Gastroesophageal sphincter (tissue), 4 donors: ENCODE measurements at regions not wholly inside any gene's neighbourhood (a gene's known extent, or its start where the extent isn't known, plus 50 kb on each side); places are given as distances from the start of the nearest gene placed in this dataset.

Experiments
- ATAC-seq: fragments of 150-250 bp; one replicate; pipeline ENCODE4 v1.9.1; 2016; ENCODE audit warnings: mild to moderate bottlenecking, moderate library complexity
- H3K27ac ChIP-seq, 4 donors: fragments of 200-600 bp; sonication (generic) in 3 of 4; 1 replicate in 3 of 4; 2 replicates in 1 of 4; pipeline ENCODE4 v1.5.1; 2016 to 2019
- H3K27me3 ChIP-seq: fragments of 200-600 bp; sonication (generic); one replicate; pipeline ENCODE4 v1.5.1; 2019
- H3K36me3 ChIP-seq, 2 donors: fragments of 200-600 bp; sonication (generic); one replicate each; pipeline ENCODE4 v1.5.1; 2019; ENCODE audit warnings: control low read depth in 1 of 2
- H3K4me1 ChIP-seq, 3 donors: fragments of 200-600 bp; sonication (generic); 1 replicate in 2 of 3; 2 replicates in 1 of 3; pipeline ENCODE4 v1.5.1; 2016 to 2019; ENCODE audit warnings: control low read depth in 2 of 3
- H3K4me3 ChIP-seq, 2 donors: fragments of 200-600 bp; sonication (generic); one replicate each; pipeline ENCODE4 v1.5.1; 2019; ENCODE audit warnings: mild to moderate bottlenecking in 1 of 2, moderate library complexity in 1 of 2
- H3K9me3 ChIP-seq, 3 donors: fragments of 200-600 bp; sonication (generic); one replicate each; pipeline ENCODE4 v1.5.1; 2017 to 2019; ENCODE audit warnings: control low read depth in 2 of 3
- CTCF ChIP-seq, 4 experiments: fragments of 200-600 bp in 2 of 4; fragments of 450-650 bp in 2 of 4; sonication (generic) in 1 of 4; IDR thresholded peaks; one replicate each; pipeline ENCODE4 v1.5.1; 2017 to 2019; ENCODE audit warnings: antibody characterized with exemption in 4 of 4, mild to moderate bottlenecking in 2 of 4, moderate library complexity in 2 of 4
- EP300 ChIP-seq: sonication (generic); formaldehyde crosslinking; IDR thresholded peaks from one replicate; pipeline ENCODE4 v1.6.1; 2017; ENCODE audit warnings: antibody characterized with exemption, mild to moderate bottlenecking
- POLR2A ChIP-seq, 2 donors: fragments of 450-650 bp; IDR thresholded peaks; one replicate each; pipeline ENCODE4 v1.6.1; 2017; ENCODE audit warnings: antibody characterized with exemption in 2 of 2, mild to moderate bottlenecking in 2 of 2, moderate library complexity in 1 of 2
- POLR2AphosphoS5 ChIP-seq: sonication (generic); formaldehyde crosslinking; IDR thresholded peaks from one replicate; pipeline ENCODE4 v1.6.1; 2017; ENCODE audit warnings: antibody characterized with exemption
- WGBS, 2 donors: methylation state at CpG; one replicate each; pipeline ENCODE4 v1.1.5; 2018; ENCODE audit warnings: low coverage in 1 of 2; 5-methylcytosine and 5-hydroxymethylcytosine counted together

GRCh38 chr6:192313-192664, 100.0 kb upstream of the DUSP22 start:
- peaks cover 0 to 14% (median 7%) of the 10 kb centered on the region in 3 donors for H3K4me1 ChIP-seq
- H3K27ac ChIP-seq: no peak overlapping the region
- H3K4me3 ChIP-seq: no peak overlapping the region
- H3K9me3 ChIP-seq: no peaks in the 10 kb centered on the region
- WGBS, 2 donors: 50 to 97% methylated on average over 1 to 5 of the region's 9 CpGs
- no peak for TF ChIP-seq EP300
- TF ChIP-seq POLR2A (IDR thresholded peaks at IDR 0.05): no peak
- no peak for TF ChIP-seq POLR2AphosphoS5
- no peak for TF ChIP-seq CTCF (IDR thresholded peaks at IDR 0.05)
- no peak for ATAC-seq
- H3K36me3 ChIP-seq: no peaks in the 10 kb centered on the region
- H3K27me3 ChIP-seq: no peaks in the 10 kb centered on the region

GRCh38 chr6:193180-193579, 99.1 kb upstream of the DUSP22 start:
- Histone ChIP-seq H3K36me3 (no peaks in the 10 kb centered on the region), H3K4me3 (no peak overlapping the region), H3K27me3 (no peaks in the 10 kb centered on the region), H3K9me3 (no peaks in the 10 kb centered on the region), H3K4me1 (peaks cover 0 to 14% (median 7%) of the 10 kb centered on the region in 3 donors), H3K27ac (no peak overlapping the region)
- 80 to 91% methylated on average over 5 to 7 of the region's 7 CpGs for WGBS, 2 donors
- TF ChIP-seq POLR2A (IDR thresholded peaks at IDR 0.05): no peak
- no peak for TF ChIP-seq EP300
- TF ChIP-seq POLR2AphosphoS5: no peak
- TF ChIP-seq CTCF (IDR thresholded peaks at IDR 0.05): no peak
- ATAC-seq: no peak

- no peaks in the 10 kb centered on the region for H3K36me3 ChIP-seq
- H3K4me3 ChIP-seq: no peak overlapping the region
- H3K27ac ChIP-seq: no peak overlapping the region
- 81 to 86% methylated on average over 4 to 7 of the region's 7 CpGs for WGBS, 2 donors
- no peaks in the 10 kb centered on the region for H3K9me3 ChIP-seq
- ATAC-seq: no peak
- peaks cover 0 to 14% (median 7%) of the 10 kb centered on the region in 3 donors for H3K4me1 ChIP-seq
- no peaks in the 10 kb centered on the region for H3K27me3 ChIP-seq
- no peak for TF ChIP-seq POLR2AphosphoS5
These were observed 98.4 kb upstream of the DUSP22 start for GRCh38 chr6:193773-194310.

GRCh38 chr6:195861-196360, 96.4 kb upstream of the DUSP22 start:
- H3K27ac ChIP-seq: peak overlapping the region in 2 of 4 donors; percentile 42 to 61
- H3K4me3 ChIP-seq: no peak overlapping the region
- peaks cover 0 to 14% (median 7%) of the 10 kb centered on the region in 3 donors for H3K4me1 ChIP-seq
- peak; percentile 79 for ATAC-seq
- no peak for TF ChIP-seq CTCF (IDR thresholded peaks at IDR 0.05)
- TF ChIP-seq POLR2AphosphoS5: no peak
- no peak for TF ChIP-seq EP300
- no peak for TF ChIP-seq POLR2A (IDR thresholded peaks at IDR 0.05)
- H3K36me3 ChIP-seq: no peaks in the 10 kb centered on the region
- 19 to 29% methylated on average over 2 to 3 of the region's 3 CpGs for WGBS, 2 donors
- no peaks in the 10 kb centered on the region for H3K27me3 ChIP-seq
- H3K9me3 ChIP-seq: no peaks in the 10 kb centered on the region

GRCh38 chr6:196543-196942, 95.7 kb upstream of the DUSP22 start:
- Histone ChIP-seq H3K4me1 (peaks cover 0 to 14% (median 7%) of the 10 kb centered on the region in 3 donors), H3K36me3 (no peaks in the 10 kb centered on the region), H3K27me3 (no peaks in the 10 kb centered on the region), H3K4me3 (no peak overlapping the region), H3K9me3 (no peaks in the 10 kb centered on the region), H3K27ac (no peak overlapping the region)
- TF ChIP-seq POLR2AphosphoS5 (no peak), CTCF (IDR thresholded peaks at IDR 0.05) (no peak), EP300 (no peak), POLR2A (IDR thresholded peaks at IDR 0.05) (no peak)
- 85 to 100% methylated on average over 1 to 2 of the region's 2 CpGs for WGBS, 2 donors
- ATAC-seq: no peak
